Left hindlimb (tissue), 1 donor: ENCODE measurements at regions not wholly inside any gene's neighbourhood (a gene's known extent, or its start where the extent isn't known, plus 50 kb on each side); places are given as distances from the start of the nearest gene placed in this dataset.
"Not testable (repeated sequence)": the region's sequence is repeated elsewhere in the genome, so short reads cannot be mapped to it uniquely, and the experiment has no call there.

Source experiments
- DNase-seq: peaks from one replicate; pipeline ENCODE4 v3.0.0-alpha.2; 2018

DNA sequence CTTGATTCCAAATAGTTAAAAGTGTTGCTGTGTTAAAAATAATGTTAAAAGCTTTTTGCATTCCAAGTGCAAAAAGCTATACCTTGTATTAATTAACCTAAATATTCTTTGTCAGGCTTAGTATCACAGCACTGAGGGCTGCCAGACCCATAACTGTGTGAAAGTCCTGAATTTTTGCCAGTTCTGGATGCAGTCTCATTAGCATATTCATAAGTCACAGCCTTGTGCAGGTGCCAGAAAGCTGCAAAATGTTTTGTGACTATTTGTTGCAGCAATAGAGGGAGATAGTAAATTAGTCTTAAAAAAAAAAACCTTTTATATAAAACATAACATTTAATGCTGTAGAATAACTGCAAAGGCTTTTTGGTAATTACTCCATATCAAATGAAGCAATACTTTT, 56.6 kb downstream of the SLITRK1 start:
- DNase-seq, result no peak

DNA sequence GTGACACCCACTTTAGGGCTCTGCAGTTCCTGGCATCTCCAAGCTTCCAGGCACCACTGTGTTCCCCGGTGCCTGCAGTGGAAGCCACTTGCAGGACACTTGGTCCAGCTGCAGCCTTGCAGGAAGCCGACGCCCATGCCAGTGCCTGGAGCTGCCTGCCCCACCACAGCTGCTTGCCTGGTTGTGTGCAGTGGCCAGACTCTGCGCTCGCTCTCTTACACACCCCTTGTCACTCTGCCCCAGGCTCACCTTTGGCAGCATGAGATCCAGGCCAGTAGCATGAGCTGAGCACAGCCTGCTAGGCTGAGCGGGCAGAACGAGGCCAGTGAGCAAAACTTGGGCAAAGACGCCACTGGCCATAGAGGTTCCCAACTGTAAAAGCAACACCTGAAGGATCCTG, 57.7 kb downstream of the SLITRK1 start:
- no peak for DNase-seq

DNA sequence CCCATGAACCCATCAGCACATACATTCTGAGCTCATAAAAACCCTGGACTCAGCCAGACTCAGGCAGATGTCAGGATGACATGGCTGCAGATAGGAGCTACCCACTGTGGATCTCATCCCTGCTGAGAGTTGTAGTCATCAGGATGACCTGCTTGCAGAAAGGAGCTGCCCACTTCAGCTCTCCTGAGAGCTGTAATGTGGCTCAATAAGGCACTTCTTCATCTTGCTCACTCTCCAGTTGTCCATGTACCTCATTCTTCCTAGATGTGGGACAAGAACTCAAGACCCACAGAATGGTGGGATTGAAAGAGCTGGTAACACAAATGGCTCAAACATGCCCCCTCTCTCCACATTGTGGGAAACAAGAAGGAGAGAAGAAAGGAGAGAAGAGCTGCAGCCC, 58.2 kb downstream of the SLITRK1 start:
- no peak for DNase-seq

DNA sequence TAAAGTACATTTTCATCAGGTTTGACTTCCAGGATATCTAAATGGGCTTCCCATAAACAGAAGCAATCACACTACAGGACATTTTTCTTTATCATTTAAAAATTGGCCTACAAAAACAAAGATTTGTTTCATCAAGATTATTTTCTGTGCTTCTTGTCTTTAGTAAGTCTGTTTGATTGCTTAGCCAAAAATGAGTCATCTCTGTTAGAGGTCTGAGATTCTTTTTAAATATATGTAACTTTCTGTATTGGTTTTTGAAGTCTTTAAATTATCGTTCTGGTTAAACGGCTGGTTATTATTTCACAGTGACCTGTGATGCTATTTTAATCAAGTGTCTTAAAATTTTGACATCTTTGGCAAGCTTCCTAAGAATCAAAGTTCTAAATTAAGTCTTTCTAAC, 62.7 kb downstream of the SLITRK1 start:
- DNase-seq, result no peak

DNA sequence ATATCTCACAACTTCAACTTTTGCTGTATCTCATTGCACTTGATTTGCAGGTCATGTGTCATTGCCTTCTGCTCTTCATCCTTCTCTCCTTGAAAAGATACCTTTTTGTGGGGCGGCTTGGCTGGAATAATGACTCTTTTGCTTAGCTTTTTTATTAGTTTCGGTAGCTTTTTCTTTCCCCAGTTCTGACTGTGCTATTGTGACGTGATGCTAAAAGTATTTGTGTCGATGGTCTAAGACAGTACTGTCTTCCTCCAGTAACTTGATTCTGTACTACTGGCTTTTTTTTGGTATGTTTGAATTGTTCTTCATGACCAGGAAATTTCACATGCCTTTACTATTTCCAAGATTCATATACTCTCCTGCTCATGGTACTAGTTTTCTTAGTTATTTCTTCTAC, 63.1 kb downstream of the SLITRK1 start:
- DNase-seq, result no peak

DNA sequence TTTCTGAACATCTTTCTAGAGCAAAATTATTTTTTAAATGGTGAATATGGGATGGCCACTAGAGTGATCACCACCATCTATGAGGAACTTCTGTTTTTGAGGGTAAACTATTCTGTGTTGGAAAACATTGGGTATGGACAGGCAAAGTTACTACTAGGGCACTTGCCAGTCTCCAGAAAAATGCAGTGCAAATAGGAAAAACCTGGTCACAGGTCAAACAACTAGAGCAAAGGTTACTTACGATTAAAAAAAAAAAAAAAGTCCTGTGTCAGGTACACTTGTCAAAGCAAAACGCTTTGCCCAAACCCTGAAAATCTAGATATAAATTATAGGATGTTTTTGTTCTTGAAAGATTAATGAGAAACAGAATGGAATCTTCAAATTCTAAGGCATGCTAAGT, 66.2 kb downstream of the SLITRK1 start:
- DNase-seq, result no peak

DNA sequence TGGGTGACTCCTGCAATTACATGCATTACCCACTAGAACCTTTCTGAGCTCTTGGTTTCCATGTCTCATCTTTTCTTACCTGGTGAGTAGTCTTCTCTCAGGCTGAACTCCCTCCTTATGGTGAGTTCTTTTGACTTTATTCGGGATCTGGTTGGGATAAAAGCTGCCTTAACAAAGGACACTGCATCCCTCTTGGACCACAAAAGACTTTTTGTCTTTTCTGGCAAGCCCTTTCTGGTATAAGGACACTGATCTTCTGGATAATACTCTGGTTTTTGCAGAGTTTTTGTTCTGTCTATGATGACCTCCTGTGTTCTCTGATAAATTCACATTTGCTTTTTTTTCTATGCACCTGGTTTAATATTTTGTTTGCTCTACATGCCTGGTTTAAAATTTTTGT, 66.7 kb downstream of the SLITRK1 start:
- DNase-seq, result no peak

DNA sequence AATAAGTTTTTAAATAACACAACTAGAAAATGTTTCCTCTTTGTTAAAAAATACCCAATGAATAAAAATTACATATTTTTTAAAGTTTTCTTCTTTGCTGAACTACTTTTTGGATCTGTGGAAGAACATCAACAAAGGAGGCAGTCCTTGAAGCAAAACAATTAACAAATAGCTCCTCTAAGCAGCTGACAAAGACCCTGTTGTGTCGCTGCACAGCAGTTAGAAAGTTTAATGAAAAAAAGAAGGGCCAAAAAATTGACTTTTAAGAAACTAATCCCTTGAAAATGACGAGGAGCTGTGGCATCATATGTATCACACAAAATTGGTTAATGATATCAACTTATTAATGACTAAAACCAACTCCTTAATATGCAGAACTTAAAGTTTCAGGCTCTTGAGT, 72.1 kb downstream of the SLITRK1 start:
- no peak for DNase-seq

DNA sequence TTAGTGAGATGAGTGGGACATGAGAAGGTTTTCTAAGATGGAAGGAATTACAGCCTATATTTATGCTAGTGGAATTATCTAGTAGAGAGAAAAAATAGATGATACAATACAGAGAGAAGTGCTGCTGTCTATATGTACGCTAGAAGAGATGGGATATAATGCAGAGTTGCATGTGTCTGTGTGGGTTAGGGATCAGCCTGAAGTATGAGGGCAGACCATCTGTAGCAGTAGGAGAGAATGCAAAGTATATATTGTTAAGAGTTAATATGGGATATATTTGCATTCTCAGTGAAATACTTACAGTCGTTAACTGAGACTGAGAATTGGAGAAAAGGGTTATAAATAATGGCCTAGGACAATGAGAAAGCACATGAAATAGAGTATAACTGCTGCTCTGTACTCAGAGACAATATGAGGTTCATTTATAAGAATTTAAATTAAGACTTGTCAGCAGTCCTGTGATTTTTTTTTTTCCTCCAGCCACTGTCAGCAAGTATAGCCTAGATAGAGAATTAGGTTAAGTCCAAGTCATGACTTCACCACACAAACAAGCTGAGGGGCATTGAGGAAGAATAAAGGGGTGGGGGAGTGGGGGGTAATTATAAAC, 77.8 kb downstream of the SLITRK1 start:
- no peak for DNase-seq

DNA sequence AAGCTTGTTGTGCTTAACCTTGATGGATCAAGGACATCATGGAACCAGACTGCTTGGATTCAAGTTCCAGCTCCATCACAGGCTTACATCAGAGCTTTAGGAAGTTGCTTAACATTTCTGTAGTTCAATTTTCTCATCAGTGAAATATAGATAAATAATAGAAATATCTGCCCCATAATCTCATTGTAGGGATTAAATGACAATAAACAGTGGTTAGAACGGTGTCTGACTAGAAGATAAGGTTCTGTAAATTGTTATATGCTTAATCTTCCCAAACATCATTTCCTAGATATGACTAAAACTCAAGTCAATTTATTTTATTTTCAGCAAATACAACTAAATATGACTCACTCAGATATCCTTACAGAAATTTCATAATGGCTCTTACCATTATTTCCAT, 83.5 kb downstream of the SLITRK1 start:
- DNase-seq, result no peak

DNA sequence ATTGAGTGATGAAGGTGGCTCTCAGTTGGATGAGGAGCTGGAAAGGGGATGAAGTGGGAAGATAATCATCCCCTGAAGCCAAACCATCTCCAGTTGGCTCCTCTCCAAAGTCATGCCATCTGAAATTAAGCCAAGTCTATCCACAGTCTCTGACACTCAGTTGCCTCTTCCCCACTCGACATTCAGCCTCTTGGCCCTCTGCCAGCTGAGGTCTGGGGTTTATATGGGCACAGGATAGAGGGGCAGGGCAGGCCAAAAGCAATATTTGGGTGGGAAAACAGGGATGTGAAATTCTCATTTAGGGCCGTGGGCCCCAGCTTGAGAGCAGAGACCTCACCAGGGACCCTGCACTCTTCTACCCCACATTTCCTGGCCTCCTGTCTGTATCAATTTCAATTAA, 85.9 kb downstream of the SLITRK1 start:
- DNase-seq, result no peak

DNA sequence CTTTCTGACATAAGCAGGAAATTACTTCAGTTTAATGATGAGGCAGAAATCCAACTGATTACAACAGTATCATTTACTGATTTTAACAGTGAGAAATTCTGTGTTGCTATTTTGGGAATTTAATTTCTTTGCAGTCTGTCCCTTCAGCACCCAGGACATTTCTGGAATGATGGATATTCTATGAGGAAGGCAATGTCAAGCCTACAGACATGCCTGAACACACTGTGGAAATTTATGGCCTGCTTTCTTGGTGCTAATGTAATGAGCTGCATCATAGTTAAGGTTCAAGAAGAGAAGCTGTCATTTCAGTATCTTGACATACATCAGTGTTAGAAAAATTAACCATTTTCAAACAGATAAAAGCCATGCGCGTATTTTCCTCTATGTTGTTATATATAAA, 87.7 kb downstream of the SLITRK1 start:
- DNase-seq, result no peak

DNA sequence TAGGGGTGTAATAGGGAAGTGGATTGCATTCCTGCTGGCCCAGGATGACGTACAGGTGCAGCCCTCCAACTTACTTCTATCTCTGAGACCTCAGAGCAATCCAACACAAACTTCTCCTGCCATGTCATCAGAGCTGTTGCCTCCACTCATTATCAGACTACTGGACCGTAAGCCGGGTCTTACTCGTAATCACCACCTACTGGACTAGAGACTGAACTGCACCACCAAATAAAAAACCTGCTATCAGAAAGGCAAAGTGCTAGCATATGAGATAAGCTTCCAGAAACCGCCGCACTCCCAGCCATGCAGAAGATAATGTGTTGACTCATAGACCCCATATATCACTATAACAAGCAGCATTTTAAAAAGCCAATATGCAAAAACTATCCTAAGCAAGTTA, 102.0 kb downstream of the SLITRK1 start:
- DNase-seq, result no peak

DNA sequence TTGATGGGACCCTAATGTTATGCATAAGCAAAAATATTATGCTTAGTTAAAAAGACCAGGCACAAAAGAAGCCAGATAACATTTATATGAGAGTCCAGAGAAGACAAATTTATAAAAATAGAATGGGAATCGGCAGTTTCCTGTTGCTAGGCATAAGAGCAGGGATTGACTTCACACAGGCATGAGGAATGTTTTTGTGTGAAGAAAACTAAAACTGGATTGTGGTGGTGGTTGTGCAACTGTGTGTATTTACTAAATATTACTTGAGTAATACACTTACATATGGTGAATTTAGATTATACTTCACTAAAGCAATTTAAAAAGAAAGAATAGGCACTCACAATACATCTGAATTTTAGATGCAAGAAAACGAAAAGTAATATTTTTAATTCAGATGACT, 108.3 kb downstream of the SLITRK1 start:
- no peak for DNase-seq

DNA sequence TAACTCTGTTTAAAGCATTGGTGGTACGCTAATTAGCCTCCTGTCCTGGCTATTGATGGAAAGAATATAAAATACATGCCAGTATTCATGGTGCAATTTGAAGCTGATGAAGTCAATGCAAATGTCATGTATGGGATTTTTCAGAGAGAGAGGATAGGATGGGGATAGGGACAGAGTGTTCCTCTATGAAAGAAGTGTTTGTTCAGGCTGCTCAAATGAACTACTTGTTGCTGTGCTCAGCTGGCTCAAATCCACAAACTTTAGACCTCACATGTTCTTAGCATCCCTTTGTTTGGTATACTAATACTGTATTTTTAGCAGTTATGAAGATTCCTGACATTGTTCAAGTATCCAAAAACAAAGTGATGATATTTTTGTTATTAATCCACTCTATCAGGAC, 116.5 kb downstream of the SLITRK1 start:
- no peak for DNase-seq

DNA sequence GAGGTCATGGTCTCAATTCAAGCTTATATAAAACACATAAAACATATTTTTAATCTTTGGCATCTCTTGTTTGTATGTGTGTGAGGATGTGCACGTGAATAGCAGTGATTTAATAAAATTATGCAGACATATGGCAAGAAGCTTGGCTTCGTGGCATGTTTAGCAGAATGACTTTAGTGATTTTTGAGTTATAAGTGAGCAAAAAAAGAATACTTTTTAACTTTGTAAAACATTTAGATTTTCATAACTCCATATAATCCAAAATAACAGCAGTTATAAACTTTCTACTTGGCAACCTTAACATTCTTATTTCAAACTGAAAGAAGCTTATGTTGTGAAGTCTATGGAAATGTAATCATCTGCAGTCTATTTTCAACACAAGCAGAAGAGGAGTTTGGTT, 120.6 kb downstream of the SLITRK1 start:
- DNase-seq, result no peak

DNA sequence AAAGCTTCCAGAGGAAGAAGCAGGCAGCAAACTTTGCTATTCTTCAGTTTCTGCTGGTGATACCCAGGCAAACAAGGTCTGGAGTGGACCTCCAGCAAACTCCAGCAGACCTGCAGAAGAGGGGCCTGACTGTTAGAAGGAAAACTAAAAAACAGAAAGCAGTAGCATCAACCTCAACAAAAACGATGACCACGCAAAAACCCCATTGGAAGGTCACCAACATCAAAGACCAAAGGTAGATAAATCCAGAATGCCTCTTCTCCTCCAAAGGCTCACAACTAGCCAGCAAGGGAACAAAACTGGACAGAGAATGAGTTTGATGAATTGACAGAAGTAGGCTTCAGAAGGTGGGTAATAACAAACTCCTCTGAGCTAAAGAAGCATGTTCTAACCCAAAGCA, 127.1 kb downstream of the SLITRK1 start:
- not testable (repeated sequence) for DNase-seq

DNA sequence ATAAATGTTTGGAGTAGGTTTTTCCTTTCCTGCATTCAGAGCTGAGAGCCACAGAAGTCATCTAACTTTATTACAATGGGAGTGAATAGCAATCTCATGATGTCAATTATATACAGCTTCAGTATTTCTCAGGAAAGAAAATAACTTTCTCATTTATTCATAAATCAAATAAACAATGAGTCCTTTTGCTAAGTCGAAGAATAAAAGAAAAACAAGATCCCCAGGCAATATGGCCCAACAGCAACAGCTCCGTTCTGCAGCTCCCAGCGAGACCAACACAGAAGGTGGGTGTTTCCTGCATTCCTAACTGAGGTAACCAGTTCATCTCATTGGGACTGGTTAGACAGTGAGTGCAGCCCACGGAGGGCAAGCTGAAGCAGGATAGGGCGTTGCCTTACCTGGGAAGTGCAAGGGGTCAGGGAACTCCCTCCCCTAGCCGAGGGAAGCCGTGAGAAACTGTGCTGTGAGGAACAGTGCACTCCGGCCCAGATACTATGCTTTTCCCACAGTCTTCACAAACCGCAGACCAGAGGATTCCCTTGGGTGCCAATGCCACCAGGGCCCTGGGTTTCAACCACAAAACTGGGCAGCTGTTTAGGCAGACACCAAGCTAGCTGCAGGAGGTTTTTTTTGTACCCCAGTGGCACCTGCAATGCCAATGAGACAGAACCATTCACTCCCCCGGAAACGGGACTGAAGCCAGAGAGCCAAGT, 128.2 kb downstream of the SLITRK1 start:
- no peak for DNase-seq

DNA sequence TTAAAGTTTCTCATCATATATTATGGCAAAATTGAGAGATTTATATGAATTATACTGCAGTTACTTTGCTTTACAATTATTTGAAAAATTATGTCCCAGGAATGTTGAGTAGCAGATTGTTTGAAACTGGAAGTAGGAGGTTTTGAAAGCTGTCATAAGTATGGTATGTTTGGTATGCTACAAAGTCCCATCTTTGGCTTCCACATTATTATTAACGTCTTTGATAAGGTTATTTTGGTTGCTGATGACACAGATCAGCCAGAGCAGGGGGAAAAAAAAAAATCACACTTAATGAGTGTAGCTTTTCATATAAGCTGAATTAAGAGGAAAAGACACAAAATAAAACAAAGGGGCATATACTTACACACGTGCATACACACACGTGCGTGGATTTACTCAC, 130.1 kb downstream of the SLITRK1 start:
- DNase-seq, result no peak

DNA sequence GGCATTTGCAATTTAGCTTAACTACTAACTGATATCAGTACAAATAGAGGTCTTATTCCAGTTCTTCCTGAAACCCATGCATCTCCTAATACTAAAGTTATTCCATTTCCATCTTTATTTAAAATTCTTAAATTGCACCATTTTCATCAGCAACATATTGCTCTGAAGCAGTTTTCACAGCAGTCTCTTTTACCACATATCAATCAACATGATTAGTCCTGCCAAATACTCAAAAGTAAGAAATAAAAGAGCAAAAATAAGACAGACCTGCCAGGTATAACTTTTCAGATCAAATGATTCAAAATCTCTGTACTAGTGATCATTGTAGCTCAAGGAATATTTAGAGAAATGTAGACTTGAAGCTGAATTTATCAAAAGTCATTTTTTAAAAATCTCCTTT, 141.7 kb downstream of the SLITRK1 start:
- DNase-seq, result no peak

DNA sequence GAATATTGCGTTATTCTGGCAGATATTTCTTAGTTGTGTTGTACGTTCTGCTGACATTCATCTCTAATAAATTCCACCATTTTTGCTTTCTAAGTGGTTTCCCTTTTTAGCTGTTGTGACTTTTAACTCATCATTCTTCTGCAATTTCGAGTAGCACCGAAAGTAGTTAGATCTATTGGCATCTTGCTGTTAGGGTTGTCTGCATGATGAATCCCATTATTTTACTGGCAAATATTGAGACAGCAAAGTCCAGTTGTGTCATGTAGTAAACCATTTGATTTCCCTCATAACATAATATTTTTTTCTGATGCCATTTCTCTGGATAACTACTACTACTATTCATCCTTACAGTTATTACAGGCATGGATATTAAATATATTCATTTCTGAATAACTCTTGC, 143.9 kb downstream of the SLITRK1 start:
- no peak for DNase-seq

DNA sequence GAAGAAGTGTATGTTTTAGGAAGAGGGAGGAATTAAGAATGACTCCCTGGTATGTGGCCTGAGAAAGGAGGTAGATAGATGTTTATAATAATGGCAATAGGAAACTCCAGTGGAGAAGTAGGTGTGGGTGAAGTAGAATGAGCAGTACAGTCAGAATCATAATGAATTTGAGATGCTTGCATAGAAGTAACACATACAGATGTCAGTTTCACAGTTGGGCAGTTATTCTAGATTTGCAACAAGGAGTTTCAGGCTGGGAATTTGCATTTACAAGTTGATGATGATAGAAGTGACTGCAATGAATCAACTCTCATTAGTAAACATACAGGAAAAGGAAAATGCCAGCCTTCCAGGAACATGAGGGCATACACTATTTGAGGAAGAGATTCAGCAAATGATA, 149.0 kb downstream of the SLITRK1 start:
- DNase-seq, result no peak

DNA sequence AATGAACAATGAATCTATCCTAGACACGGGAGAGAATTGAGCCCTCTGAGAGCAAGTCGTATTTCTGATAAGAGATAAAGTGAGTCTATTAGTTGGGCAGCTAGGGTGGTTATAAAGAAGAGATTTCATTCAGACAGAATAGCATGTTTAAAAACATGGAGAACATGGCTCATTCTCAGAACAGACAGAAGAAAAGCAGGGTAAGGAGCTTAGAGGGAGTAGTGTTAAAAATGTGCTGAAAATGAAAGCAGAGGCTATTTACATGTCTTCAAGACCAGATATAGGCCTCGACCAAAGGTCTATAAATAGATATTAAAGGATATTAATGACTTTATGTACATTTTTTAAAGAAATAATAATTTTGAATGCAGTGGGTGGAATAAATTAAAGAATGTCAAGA, 149.5 kb downstream of the SLITRK1 start:
- no peak for DNase-seq

DNA sequence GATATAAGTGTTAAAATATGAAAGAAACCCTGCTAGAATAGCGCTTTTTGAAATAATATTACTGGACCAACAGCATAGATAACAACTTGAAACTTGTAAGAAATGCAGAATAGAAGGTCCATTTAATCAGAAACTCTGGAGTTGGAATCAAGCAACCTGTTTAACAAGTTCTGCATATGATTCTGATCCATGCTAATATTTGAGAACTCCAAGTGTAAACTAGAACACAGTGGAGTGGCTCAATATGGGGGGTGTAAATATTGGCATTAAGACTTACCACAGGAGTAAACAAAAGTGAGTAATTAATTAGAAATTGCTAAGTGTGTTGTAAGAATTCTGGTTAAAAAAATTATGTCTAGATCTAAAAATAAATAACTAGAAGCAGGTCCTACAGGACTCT, 151.2 kb downstream of the SLITRK1 start:
- DNase-seq, result no peak

DNA sequence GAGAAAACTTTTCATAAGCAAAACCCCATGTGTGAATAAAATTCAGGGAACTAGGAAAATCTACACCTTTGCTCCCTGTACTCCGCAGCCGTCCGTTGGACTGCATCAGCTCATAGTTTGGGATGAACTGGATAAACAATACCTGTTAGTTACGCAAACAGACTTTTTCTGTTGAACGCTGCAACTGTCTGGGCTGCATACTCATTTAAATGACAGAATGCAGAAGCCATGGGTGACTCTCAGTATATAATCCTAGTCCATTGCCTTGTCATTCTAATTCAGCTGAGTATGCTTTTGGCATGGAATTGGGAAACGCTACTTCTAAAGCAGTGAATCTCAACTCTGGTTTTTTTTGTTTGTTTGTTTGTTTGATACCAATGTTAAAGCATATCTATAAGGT, 151.6 kb downstream of the SLITRK1 start:
- DNase-seq, result no peak
